SK-N-SH (cell line): ENCODE measurements at regions not wholly inside any gene's neighbourhood (a gene's known extent, or its start where the extent isn't known, plus 50 kb on each side); places are given as distances from the start of the nearest gene placed in this dataset.

Source experiments
- CTCF ChIA-PET: fragments of 300-600, 350-600 bp; formaldehyde crosslinking; extraction: SDS; loops from one replicate; lab custom pipeline; 2021; lab: Yijun Ruan, JAX
- POLR2A ChIA-PET: fragments of 350-600 bp; sonication (Branson Sonifier 250); formaldehyde crosslinking; extraction: SDS; loops from one replicate; lab custom pipeline; 2020; ENCODE audit warnings: antibody characterized with exemption, inconsistent platforms; lab: Yijun Ruan, JAX
- DNase-seq: peaks from one replicate; pipeline ENCODE4 v3.0.0; 2012
- H2AFZ ChIP-seq: fragments of 200-600 bp; sonication (generic); 2 replicates; pipeline ENCODE4 v1.8.1; 2016; ENCODE audit warnings: antibody characterized with exemption, mild to moderate bottlenecking, low read depth
- H3F3A ChIP-seq: fragments of 200-600 bp; sonication (generic); replicated peaks from 2 replicates; pipeline ENCODE3; 2016; ENCODE audit warnings: antibody characterized with exemption, mild to moderate bottlenecking; ENCODE audit not compliant: insufficient read depth
- H3K27ac ChIP-seq, 2 experiments: fragments of 200-500 bp in 1 of 2; fragments of 200-600 bp in 1 of 2; sonication (Bioruptor generic) in 1 of 2; sonication (generic), shearing (Covaris generic) in 1 of 2; 2 replicates each; pipeline versions ENCODE4 v1.5.1 to v1.6.1; 2014 to 2016; ENCODE audit warnings: low read depth in 2 of 2, inconsistent platforms in 1 of 2, low read length in 1 of 2, mild to moderate bottlenecking in 1 of 2, mixed read lengths in 1 of 2
- H3K27me3 ChIP-seq: fragments of 200-600 bp; sonication (generic), shearing (Covaris generic); 2 replicates; pipeline ENCODE4 v1.6.1; 2016; ENCODE audit warnings: mixed run types; ENCODE audit not compliant: insufficient read depth
- H3K36me3 ChIP-seq, 2 experiments: fragments of 200-500 bp in 1 of 2; fragments of 200-600 bp in 1 of 2; sonication (Bioruptor generic) in 1 of 2; sonication (generic) in 1 of 2; replicated peaks in 1 of 2; 2 replicates each; pipeline versions ENCODE3 to v1.5.1; 2014 to 2016; ENCODE audit warnings: low read length in 1 of 2, mild to moderate bottlenecking in 1 of 2; ENCODE audit not compliant: insufficient read depth in 2 of 2, control insufficient read depth in 1 of 2
- H3K4me1 ChIP-seq, 2 experiments: fragments of 200-500 bp in 1 of 2; fragments of 200-600 bp in 1 of 2; sonication (Bioruptor generic) in 1 of 2; sonication (generic), shearing (Covaris generic) in 1 of 2; 2 replicates each; pipeline versions ENCODE4 v1.5.1 to v1.6.1; 2014 to 2016; ENCODE audit warnings: low read depth in 1 of 2, low read length in 1 of 2, mixed run types in 1 of 2; ENCODE audit not compliant: insufficient read depth in 2 of 2, control insufficient read depth in 1 of 2
- H3K4me2 ChIP-seq: fragments of 200-600 bp; sonication (generic), shearing (Covaris generic); 2 replicates; pipeline ENCODE4 v1.6.1; 2017; ENCODE audit warnings: mixed run types
- H3K4me3 ChIP-seq, 2 experiments: fragments of 200-500 bp in 1 of 2; fragments of 200-600 bp in 1 of 2; sonication (Bioruptor generic) in 1 of 2; sonication (generic), shearing (Covaris generic) in 1 of 2; 2 replicates each; pipeline versions ENCODE4 v1.5.1 to v1.8.1; 2014 to 2016; ENCODE audit warnings: low read depth in 2 of 2, inconsistent platforms in 1 of 2, low read length in 1 of 2, mild to moderate bottlenecking in 1 of 2, mixed read lengths in 1 of 2, moderate library complexity in 1 of 2
- H3K79me2 ChIP-seq: fragments of 200-600 bp; sonication (generic); 2 replicates; pipeline ENCODE4 v1.8.1; 2017; ENCODE audit warnings: mild to moderate bottlenecking; ENCODE audit not compliant: insufficient read depth
- H3K9ac ChIP-seq: fragments of 200-600 bp; sonication (generic); 2 replicates; pipeline ENCODE4 v1.6.1; 2017; ENCODE audit warnings: mixed run types
- H3K9me2 ChIP-seq: fragments of 200-600 bp; sonication (generic); 2 replicates; pipeline ENCODE4 v1.6.1; 2017; ENCODE audit warnings: mixed run types
- H3K9me3 ChIP-seq: fragments of 200-600 bp; sonication (generic); 2 replicates; pipeline ENCODE4 v1.6.1; 2017; ENCODE audit warnings: mixed run types, mild to moderate bottlenecking, moderate library complexity
- H4K20me1 ChIP-seq: fragments of 200-600 bp; sonication (generic); 2 replicates; pipeline ENCODE4 v1.6.1; 2017; ENCODE audit warnings: mild to moderate bottlenecking, mixed run types; ENCODE audit not compliant: insufficient read depth
- EZH2phosphoT487 ChIP-seq: fragments of 200-600 bp; sonication (generic); IDR thresholded peaks from 2 replicates; pipeline ENCODE4 v1.6.1; 2017; ENCODE audit warnings: low read depth, mixed run types, mild to moderate bottlenecking, antibody characterized with exemption, moderate library complexity, borderline replicate concordance
- GATA2 ChIP-seq: sonication (generic); formaldehyde crosslinking; IDR thresholded peaks from 2 replicates; pipeline ENCODE4 v1.5.0; 2020; ENCODE audit warnings: mild to moderate bottlenecking, missing genetic modification reagents
- JUND ChIP-seq: IDR thresholded peaks from 2 replicates; pipeline ENCODE4 v1.4.0; 2012
- MEF2A ChIP-seq: IDR thresholded peaks from 2 replicates; pipeline ENCODE4 v1.4.0; 2012; ENCODE audit warnings: low read depth, borderline replicate concordance
- MXI1 ChIP-seq: IDR thresholded peaks from 2 replicates; pipeline ENCODE4 v1.6.1; 2012; ENCODE audit warnings: mild to moderate bottlenecking, low read depth, low read length, improper control_type of control experiment
- NFIC ChIP-seq: IDR thresholded peaks from 2 replicates; pipeline ENCODE4 v1.4.0; 2012; ENCODE audit warnings: borderline replicate concordance
- POLR2AphosphoS5 ChIP-seq: IDR thresholded peaks from 2 replicates; pipeline ENCODE4 v1.6.1; 2012; ENCODE audit warnings: low read depth, low read length
- RAD21 ChIP-seq: IDR thresholded peaks from 2 replicates; pipeline ENCODE4 v1.6.1; 2012; ENCODE audit warnings: mild to moderate bottlenecking, low read length
- SIN3A ChIP-seq: IDR thresholded peaks from 2 replicates; pipeline ENCODE4 v1.6.1; 2012; ENCODE audit warnings: low read depth, mild to moderate bottlenecking, low read length, moderate library complexity, borderline replicate concordance
- TAF1 ChIP-seq: IDR thresholded peaks from 2 replicates; pipeline ENCODE4 v1.6.1; 2012; ENCODE audit warnings: low read depth, mild to moderate bottlenecking, low read length, moderate library complexity, borderline replicate concordance
- TCF12 ChIP-seq: IDR thresholded peaks from 2 replicates; pipeline ENCODE4 v1.4.0; 2012
- TEAD4 ChIP-seq: IDR thresholded peaks from 2 replicates; pipeline ENCODE4 v1.4.0; 2012; ENCODE audit warnings: mild to moderate bottlenecking, borderline replicate concordance; ENCODE audit not compliant: insufficient read depth
- WGBS: methylation state at CpG from one replicate; pipeline ENCODE4 v1.1.6; 2017; ENCODE audit warnings: low lambda C conversion rate; 5-methylcytosine and 5-hydroxymethylcytosine counted together
- TF ChIP-seq, protein P1 (sequence below): fragments of 200-600 bp; sonication (generic); IDR thresholded peaks from 2 replicates; pipeline ENCODE4 v1.6.1; 2017; ENCODE audit warnings: antibody characterized with exemption, mild to moderate bottlenecking, moderate library complexity
- TF ChIP-seq, protein P2 (sequence below): IDR thresholded peaks from 2 replicates; pipeline ENCODE4 v1.6.1; 2012; ENCODE audit warnings: mild to moderate bottlenecking, low read depth, low read length, moderate library complexity
- TF ChIP-seq, protein P3 (sequence below): IDR thresholded peaks from 2 replicates; pipeline ENCODE4; 2012
- TF ChIP-seq, protein P4 (sequence below): IDR thresholded peaks from 2 replicates; pipeline ENCODE4 v1.4.0; 2012; ENCODE audit warnings: low read depth, borderline replicate concordance
- TF ChIP-seq, protein P5 (sequence below): IDR thresholded peaks from 2 replicates; pipeline ENCODE4 v1.4.0; 2012; ENCODE audit warnings: low read depth
- TF ChIP-seq, protein P6 (sequence below): fragments of 150-350 bp; IDR thresholded peaks from 2 replicates; pipeline ENCODE4 v1.6.1; 2016; ENCODE audit warnings: mild to moderate bottlenecking, low read depth, low read length
- TF ChIP-seq, protein P7 (sequence below): IDR thresholded peaks from 2 replicates; pipeline ENCODE4 v1.4.0; 2012; ENCODE audit warnings: low read depth, borderline replicate concordance

DNA sequence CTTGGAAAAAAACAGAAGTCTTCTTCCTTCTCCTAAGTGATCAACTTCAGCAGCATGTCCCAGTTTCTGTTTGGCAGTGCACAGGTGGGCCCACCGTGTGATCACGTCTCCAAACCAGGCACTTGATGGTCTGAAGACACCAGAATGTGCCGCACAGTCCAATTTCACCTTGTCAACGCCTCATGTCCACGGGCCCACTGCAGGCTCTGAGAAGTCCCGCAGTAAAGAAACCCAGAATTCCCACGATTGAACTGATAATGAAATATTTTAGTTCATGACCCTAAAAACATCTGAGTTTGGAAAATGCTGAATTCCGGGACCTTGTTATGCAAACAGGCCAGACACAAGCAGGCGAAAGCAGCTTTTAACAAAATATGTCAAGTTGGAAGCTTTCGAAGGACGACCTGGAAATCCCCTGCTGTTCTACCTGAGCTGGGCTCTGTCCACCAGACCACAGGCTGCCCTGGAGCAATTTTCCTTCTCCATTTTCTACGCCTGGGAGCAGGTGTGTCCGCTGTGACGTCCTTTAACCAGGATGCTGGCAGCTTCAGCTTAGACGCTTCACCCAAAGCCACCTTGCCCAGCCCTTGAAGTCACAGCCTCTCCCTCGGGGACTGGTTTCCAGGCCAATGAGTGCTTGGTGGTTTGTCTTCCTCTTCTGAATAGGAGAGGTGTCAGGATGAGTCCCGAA is 167.8 kb upstream of the IQSEC1 start:
- Histone ChIP-seq H3K9ac (no peak overlapping the region), H3K4me2 (no peak overlapping the region), H3K27me3 (no peaks in the 10 kb centered on the region), H3K9me3 (no peaks in the 10 kb centered on the region), H3K9me2 (no peaks in the 10 kb centered on the region), H3K4me1 (peaks cover 0 to 24% of the 10 kb centered on the region in 2 experiments; a peak in 2 of 4 replicates), H3K36me3 (no peaks in the 10 kb centered on the region), H4K20me1 (no peaks in the 10 kb centered on the region), H3K27ac (no peak overlapping the region), H3K4me3 (no peak overlapping the region), H3K79me2 (no peaks in the 10 kb centered on the region), H2AFZ (no peak overlapping the region), H3F3A (no peaks in the 10 kb centered on the region)
- no peak for TF ChIP-seq EZH2phosphoT487
- no peak for TF ChIP-seq TEAD4
- TF ChIP-seq JUND = no peak
- TF ChIP-seq, protein P1, sequence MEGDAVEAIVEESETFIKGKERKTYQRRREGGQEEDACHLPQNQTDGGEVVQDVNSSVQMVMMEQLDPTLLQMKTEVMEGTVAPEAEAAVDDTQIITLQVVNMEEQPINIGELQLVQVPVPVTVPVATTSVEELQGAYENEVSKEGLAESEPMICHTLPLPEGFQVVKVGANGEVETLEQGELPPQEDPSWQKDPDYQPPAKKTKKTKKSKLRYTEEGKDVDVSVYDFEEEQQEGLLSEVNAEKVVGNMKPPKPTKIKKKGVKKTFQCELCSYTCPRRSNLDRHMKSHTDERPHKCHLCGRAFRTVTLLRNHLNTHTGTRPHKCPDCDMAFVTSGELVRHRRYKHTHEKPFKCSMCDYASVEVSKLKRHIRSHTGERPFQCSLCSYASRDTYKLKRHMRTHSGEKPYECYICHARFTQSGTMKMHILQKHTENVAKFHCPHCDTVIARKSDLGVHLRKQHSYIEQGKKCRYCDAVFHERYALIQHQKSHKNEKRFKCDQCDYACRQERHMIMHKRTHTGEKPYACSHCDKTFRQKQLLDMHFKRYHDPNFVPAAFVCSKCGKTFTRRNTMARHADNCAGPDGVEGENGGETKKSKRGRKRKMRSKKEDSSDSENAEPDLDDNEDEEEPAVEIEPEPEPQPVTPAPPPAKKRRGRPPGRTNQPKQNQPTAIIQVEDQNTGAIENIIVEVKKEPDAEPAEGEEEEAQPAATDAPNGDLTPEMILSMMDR = no peak
- no peak for TF ChIP-seq TAF1
- no peak for TF ChIP-seq POLR2AphosphoS5
- TF ChIP-seq MEF2A = no peak
- TF ChIP-seq RAD21 = no peak
- TF ChIP-seq SIN3A = no peak
- no peak for TF ChIP-seq TCF12
- TF ChIP-seq GATA2 (CRISPR knock-in tag) = no peak
- TF ChIP-seq, protein P2, sequence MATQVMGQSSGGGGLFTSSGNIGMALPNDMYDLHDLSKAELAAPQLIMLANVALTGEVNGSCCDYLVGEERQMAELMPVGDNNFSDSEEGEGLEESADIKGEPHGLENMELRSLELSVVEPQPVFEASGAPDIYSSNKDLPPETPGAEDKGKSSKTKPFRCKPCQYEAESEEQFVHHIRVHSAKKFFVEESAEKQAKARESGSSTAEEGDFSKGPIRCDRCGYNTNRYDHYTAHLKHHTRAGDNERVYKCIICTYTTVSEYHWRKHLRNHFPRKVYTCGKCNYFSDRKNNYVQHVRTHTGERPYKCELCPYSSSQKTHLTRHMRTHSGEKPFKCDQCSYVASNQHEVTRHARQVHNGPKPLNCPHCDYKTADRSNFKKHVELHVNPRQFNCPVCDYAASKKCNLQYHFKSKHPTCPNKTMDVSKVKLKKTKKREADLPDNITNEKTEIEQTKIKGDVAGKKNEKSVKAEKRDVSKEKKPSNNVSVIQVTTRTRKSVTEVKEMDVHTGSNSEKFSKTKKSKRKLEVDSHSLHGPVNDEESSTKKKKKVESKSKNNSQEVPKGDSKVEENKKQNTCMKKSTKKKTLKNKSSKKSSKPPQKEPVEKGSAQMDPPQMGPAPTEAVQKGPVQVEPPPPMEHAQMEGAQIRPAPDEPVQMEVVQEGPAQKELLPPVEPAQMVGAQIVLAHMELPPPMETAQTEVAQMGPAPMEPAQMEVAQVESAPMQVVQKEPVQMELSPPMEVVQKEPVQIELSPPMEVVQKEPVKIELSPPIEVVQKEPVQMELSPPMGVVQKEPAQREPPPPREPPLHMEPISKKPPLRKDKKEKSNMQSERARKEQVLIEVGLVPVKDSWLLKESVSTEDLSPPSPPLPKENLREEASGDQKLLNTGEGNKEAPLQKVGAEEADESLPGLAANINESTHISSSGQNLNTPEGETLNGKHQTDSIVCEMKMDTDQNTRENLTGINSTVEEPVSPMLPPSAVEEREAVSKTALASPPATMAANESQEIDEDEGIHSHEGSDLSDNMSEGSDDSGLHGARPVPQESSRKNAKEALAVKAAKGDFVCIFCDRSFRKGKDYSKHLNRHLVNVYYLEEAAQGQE = no peak
- TF ChIP-seq NFIC = no peak
- TF ChIP-seq, protein P3, sequence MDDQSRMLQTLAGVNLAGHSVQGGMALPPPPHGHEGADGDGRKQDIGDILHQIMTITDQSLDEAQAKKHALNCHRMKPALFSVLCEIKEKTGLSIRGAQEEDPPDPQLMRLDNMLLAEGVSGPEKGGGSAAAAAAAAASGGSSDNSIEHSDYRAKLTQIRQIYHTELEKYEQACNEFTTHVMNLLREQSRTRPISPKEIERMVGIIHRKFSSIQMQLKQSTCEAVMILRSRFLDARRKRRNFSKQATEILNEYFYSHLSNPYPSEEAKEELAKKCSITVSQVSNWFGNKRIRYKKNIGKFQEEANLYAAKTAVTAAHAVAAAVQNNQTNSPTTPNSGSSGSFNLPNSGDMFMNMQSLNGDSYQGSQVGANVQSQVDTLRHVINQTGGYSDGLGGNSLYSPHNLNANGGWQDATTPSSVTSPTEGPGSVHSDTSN = no peak
- TF ChIP-seq MXI1 = no peak
- TF ChIP-seq, protein P4, sequence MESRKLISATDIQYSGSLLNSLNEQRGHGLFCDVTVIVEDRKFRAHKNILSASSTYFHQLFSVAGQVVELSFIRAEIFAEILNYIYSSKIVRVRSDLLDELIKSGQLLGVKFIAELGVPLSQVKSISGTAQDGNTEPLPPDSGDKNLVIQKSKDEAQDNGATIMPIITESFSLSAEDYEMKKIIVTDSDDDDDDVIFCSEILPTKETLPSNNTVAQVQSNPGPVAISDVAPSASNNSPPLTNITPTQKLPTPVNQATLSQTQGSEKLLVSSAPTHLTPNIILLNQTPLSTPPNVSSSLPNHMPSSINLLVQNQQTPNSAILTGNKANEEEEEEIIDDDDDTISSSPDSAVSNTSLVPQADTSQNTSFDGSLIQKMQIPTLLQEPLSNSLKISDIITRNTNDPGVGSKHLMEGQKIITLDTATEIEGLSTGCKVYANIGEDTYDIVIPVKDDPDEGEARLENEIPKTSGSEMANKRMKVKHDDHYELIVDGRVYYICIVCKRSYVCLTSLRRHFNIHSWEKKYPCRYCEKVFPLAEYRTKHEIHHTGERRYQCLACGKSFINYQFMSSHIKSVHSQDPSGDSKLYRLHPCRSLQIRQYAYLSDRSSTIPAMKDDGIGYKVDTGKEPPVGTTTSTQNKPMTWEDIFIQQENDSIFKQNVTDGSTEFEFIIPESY = no peak
- TF ChIP-seq, protein P5, sequence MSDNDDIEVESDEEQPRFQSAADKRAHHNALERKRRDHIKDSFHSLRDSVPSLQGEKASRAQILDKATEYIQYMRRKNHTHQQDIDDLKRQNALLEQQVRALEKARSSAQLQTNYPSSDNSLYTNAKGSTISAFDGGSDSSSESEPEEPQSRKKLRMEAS = no peak
- TF ChIP-seq, protein P6, sequence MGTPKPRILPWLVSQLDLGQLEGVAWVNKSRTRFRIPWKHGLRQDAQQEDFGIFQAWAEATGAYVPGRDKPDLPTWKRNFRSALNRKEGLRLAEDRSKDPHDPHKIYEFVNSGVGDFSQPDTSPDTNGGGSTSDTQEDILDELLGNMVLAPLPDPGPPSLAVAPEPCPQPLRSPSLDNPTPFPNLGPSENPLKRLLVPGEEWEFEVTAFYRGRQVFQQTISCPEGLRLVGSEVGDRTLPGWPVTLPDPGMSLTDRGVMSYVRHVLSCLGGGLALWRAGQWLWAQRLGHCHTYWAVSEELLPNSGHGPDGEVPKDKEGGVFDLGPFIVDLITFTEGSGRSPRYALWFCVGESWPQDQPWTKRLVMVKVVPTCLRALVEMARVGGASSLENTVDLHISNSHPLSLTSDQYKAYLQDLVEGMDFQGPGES = no peak
- TF ChIP-seq, protein P7, sequence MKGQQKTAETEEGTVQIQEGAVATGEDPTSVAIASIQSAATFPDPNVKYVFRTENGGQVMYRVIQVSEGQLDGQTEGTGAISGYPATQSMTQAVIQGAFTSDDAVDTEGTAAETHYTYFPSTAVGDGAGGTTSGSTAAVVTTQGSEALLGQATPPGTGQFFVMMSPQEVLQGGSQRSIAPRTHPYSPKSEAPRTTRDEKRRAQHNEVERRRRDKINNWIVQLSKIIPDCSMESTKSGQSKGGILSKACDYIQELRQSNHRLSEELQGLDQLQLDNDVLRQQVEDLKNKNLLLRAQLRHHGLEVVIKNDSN = no peak
- 73% methylated on average over 15 of the region's 17 CpGs for WGBS
- CTCF ChIA-PET = interaction anchor here (1.1 to 4.6 kb wide), 3 partner anchors 11 to 42 kb away, joined by 6 to 30 read pairs (median 8); no protein-coding TSS in a partner anchor
- no peak for DNase-seq
- POLR2A ChIA-PET = no interaction called here
